ENCODE measurements at regions not wholly inside any gene's neighbourhood (a gene's known extent, or its start where the extent isn't known, plus 50 kb on each side); places are given as distances from the start of the nearest gene placed in this dataset.

DNA sequence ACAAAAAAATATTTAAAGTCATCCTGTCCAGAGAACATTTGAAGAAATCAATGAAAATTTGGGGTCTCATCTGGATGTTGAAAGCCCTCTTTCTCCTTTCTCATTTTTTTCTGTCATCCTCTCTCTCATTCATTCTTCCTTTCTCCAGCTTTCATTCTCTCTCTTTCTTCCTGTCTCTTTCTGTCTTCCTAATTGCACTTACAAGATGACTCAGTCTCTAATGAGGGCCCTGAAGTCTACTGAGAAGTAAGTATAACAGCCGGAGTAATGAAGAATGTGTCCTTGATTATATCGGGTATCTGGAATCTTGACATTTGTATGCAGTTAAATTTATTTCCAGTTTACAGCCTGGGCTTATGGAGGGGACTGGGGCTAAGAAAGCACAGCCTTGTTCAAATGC lies 232.2 kb upstream of the SULF2 start:
- Mint-ChIP-seq H3K27ac (no peak overlapping the region), H3K36me3 (ENCODE audit: low read depth) (no peaks in the 10 kb centered on the region), H3K4me3 (no peak overlapping the region), H3K27me3 (peaks cover 14% of the 10 kb centered on the region), H3K9me3 (peaks cover 2% of the 10 kb centered on the region), H3K4me1 (ENCODE audit: low read depth) (no peaks in the 10 kb centered on the region)
- ChIA-PET CTCF (no interaction called here), POLR2A (no interaction called here)
- ATAC-seq = no peak
- TF ChIP-seq, protein P1, sequence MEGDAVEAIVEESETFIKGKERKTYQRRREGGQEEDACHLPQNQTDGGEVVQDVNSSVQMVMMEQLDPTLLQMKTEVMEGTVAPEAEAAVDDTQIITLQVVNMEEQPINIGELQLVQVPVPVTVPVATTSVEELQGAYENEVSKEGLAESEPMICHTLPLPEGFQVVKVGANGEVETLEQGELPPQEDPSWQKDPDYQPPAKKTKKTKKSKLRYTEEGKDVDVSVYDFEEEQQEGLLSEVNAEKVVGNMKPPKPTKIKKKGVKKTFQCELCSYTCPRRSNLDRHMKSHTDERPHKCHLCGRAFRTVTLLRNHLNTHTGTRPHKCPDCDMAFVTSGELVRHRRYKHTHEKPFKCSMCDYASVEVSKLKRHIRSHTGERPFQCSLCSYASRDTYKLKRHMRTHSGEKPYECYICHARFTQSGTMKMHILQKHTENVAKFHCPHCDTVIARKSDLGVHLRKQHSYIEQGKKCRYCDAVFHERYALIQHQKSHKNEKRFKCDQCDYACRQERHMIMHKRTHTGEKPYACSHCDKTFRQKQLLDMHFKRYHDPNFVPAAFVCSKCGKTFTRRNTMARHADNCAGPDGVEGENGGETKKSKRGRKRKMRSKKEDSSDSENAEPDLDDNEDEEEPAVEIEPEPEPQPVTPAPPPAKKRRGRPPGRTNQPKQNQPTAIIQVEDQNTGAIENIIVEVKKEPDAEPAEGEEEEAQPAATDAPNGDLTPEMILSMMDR (IDR thresholded peaks at IDR 0.05) = no peak
- intact Hi-C loops (cut with micrococcal nuclease) = no loop called here
- DNase-seq = no peak

DNA sequence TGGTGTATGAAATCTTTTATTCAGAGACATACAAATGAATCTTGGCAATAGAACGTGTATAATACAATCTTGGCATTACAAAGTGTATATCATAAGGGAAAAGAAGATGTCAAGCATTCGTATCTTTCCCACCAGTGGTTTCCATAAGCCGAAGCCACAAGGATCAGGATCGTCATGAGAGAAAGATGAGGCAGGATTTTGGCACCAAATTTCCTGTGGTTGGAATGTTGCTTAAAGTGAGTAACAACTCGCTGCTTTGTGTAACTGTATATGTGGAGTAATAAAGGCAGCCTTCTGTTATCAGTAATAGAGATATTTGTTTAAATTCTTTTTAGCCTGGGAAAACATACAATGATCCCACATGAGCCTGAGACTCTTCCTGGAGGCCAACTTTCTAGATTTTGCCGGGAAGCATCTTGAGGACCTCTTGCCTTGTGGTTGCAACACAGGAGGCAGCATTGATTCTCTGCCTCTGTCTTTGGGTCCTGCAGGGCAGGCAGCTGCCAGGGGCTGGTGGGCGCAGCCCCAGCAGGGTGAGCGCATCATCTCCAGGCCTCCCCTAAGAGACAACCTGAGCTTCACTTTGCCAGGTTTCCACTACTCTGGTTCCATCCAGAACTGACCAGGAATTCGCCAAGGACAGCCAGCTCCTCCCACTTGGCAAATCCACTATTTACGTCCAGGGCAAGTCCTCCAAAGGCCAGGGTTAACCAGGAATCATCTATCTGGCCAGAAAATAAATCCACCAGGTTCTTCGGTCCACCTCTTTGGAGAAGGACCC lies 230.9 kb upstream of the SULF2 start:
- intact Hi-C loops (cut with micrococcal nuclease) = no loop called here
- H3K4me1 Mint-ChIP-seq (ENCODE audit: low read depth) = no peaks in the 10 kb centered on the region
- H3K4me3 Mint-ChIP-seq = no peak overlapping the region
- no peaks in the 10 kb centered on the region for H3K36me3 Mint-ChIP-seq (ENCODE audit: low read depth)
- peaks cover 7% of the 10 kb centered on the region for H3K9me3 Mint-ChIP-seq
- TF ChIP-seq, protein P1 (IDR thresholded peaks at IDR 0.05) = no peak
- ChIA-PET POLR2A (no interaction called here), CTCF (no interaction called here)
- ATAC-seq (no peak), DNase-seq (no peak)
- H3K27ac Mint-ChIP-seq = no peak overlapping the region
- H3K27me3 Mint-ChIP-seq = peaks cover 9% of the 10 kb centered on the region

DNA sequence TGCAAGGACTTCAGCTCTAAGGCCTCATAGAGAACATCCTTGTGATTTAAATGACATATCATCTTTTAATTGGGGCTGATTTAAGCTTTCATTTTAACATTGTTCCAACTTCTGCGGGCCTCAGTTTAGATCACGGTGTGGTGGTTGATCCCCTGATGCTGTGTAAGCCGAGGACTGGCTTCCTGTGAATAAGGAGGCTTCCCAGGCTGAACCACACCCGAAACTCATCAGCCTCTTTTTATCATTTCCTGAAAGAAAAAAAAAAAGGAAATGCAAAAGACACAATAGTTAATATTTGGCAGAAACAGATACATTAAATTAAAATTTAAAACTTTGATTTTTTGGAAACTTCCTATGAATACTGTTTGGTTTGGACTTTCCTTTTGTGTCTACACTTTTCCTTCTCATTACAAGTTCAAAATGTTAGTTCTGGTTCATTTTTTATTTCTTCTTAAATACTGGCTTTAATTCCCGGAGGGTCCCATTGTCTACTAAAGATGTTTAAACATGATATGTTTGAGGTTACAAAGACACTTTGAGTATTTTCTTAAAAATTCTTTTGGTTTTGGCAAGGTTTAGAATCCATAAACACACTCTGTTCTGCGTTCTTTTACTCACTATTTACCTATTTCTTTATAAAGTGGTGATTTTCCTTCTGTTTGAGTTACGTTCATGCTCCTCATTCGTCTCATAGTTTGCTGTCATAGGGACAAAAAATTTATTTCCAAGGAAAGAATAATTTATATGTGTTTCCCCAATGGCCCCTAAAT lies 230.0 kb upstream of the SULF2 start:
- Mint-ChIP-seq H3K36me3 (ENCODE audit: low read depth) (no peaks in the 10 kb centered on the region), H3K4me3 (no peak overlapping the region), H3K27ac (no peak overlapping the region), H3K27me3 (peaks cover 8% of the 10 kb centered on the region), H3K4me1 (ENCODE audit: low read depth) (no peaks in the 10 kb centered on the region), H3K9me3 (peaks cover 7% of the 10 kb centered on the region)
- TF ChIP-seq, protein P1 (IDR thresholded peaks at IDR 0.05) = no peak
- intact Hi-C loops (cut with micrococcal nuclease) = no loop called here
- ChIA-PET CTCF (no interaction called here), POLR2A (no interaction called here)
- DNase-seq = no peak
- no peak for ATAC-seq

DNA sequence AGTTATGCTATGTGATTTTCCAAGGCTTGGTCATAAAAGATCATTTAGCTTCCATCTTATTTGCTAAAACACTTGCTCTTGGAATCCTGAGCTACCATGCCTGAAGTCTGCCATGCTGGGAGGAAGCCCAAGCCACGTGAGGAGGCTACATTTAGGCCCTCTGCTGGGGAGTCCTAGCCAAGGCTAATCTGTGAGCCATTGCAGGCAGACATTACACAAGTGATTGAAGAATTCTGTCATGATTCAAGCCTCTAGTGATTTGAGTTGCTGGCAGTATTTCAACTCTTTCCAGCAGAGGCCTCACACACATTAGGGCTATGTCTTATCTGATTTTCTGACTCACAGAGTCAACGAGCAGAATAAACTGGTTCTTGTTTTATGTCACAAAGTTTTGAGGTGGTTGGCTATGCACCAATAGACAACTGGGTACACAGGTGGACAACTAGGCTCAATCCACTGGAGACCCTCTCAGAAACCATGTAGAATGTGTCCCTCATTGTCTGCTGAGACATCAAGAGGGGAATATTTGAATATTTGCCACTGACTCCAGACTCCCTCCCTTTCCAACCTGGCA lies 227.2 kb upstream of the SULF2 start:
- H3K9me3 Mint-ChIP-seq = peaks cover 13% of the 10 kb centered on the region
- intact Hi-C loops (cut with micrococcal nuclease) = no loop called here
- no peak overlapping the region for H3K4me3 Mint-ChIP-seq
- no peak for DNase-seq
- ChIA-PET CTCF (no interaction called here), POLR2A (no interaction called here)
- H3K27ac Mint-ChIP-seq = no peak overlapping the region
- TF ChIP-seq, protein P1 (IDR thresholded peaks at IDR 0.05) = no peak
- no peak for ATAC-seq
- H3K4me1 Mint-ChIP-seq (ENCODE audit: low read depth) = no peaks in the 10 kb centered on the region
- H3K27me3 Mint-ChIP-seq = peaks cover 4% of the 10 kb centered on the region
- H3K36me3 Mint-ChIP-seq (ENCODE audit: low read depth) = no peaks in the 10 kb centered on the region

DNA sequence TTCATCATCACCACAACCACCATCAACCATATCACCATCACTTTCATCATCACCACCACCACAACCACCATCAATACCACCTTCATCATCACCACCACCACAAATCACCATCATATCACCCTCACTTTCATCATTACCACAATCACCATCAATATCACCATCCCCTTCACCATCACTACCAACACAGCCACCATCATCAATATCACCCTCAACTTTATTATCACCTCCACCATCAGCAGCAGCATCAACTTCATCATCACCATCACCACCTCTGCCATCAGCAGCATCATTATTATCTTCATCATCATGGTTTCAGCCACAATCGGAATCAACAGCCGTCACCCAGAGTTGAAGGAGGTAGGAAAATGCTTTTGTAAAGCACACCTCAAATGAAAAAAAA lies 225.7 kb upstream of the SULF2 start:
- ChIA-PET POLR2A (no interaction called here), CTCF (no interaction called here)
- Mint-ChIP-seq H3K36me3 (ENCODE audit: low read depth) (no peaks in the 10 kb centered on the region), H3K4me3 (no peak overlapping the region), H3K27me3 (peaks cover 10% of the 10 kb centered on the region), H3K27ac (no peak overlapping the region), H3K4me1 (ENCODE audit: low read depth) (no peaks in the 10 kb centered on the region), H3K9me3 (peaks cover 14% of the 10 kb centered on the region)
- intact Hi-C loops (cut with micrococcal nuclease) = no loop called here
- TF ChIP-seq, protein P1 (IDR thresholded peaks at IDR 0.05) = no peak
- DNase-seq (no peak), ATAC-seq (no peak)
